ENCODE measurements at regions not wholly inside any gene's neighbourhood (a gene's known extent, or its start where the extent isn't known, plus 50 kb on each side); places are given as distances from the start of the nearest gene placed in this dataset.
A peak's percentile ranks its signal among the peaks of the same experiment; 100 is the strongest.

- ATAC-seq (no peak), DNase-seq (ENCODE audit: low spot score) (no peak), FAIRE-seq (no peak)
- no peaks in the 10 kb centered on the region for H3K36me3 ChIP-seq (replicated peaks in 1 of 2; ENCODE audit: control insufficient read depth in 1 of 2, insufficient read depth in 2 of 2, low read length in 2 of 2)
- intact Hi-C loops (cut with micrococcal nuclease; ENCODE audit: unreplicated experiment), result no loop called here
- CTCF ChIA-PET (ENCODE audit: low intra/inter-chr PET ratio, low total read pairs), result no interaction called here
- no peak overlapping the region for H2AFZ ChIP-seq (ENCODE audit: low read length)
- no peak overlapping the region for H3K4me3 ChIP-seq (replicated peaks in 1 of 3; ENCODE audit: insufficient read depth in 1 of 3, low read depth in 2 of 3, low read length in 3 of 3)
- H3K27ac ChIP-seq (ENCODE audit: extremely low read length, insufficient read depth, low read length), result no peak overlapping the region
- TF ChIP-seq FOXA1 (IDR thresholded peaks at IDR 0.05) (no peak), FOXA1 (CRISPR knock-in tag; IDR thresholded peaks at IDR 0.05) (no peak), MAFF (IDR thresholded peaks at IDR 0.05; ENCODE audit: low read depth, low read length) (peak; percentile 55), MAFK (conservative IDR thresholded peaks at IDR 0.05 in 1 of 2, IDR thresholded peaks at IDR 0.05 in 1 of 2; ENCODE audit: low read length in 2 of 2) (peak; percentile 12 to 57; a peak in 2 of 4 replicates)
- in situ Hi-C loops (cut with HindIII; ENCODE audit: extremely low pct_ligation_motif_present, low pct_unique_long_range_greater_than_20kb), result no loop called here
- H3K4me1 ChIP-seq (ENCODE audit: insufficient read depth, low read length), result no peaks in the 10 kb centered on the region
- POLR2A ChIA-PET, result no interaction called here
- H3K9ac ChIP-seq (ENCODE audit: insufficient read depth, low read depth, low read length), result no peak overlapping the region
- no peak overlapping the region for H3K4me2 ChIP-seq (ENCODE audit: low read depth, low read length)
- no TSS peak for BruUV-seq (replicated peaks)
- H4K20me1 ChIP-seq (ENCODE audit: insufficient read depth, low read length), result no peaks in the 10 kb centered on the region
- no peaks in the 10 kb centered on the region; the same call in 1 of the 2 replicates for H3K9me3 ChIP-seq (ENCODE audit: low read length)
- no peaks in the 10 kb centered on the region for H3K27me3 ChIP-seq (ENCODE audit: control insufficient read depth in 1 of 2, insufficient read depth in 2 of 2, low read length in 2 of 2)
- no peaks in the 10 kb centered on the region for H3K79me2 ChIP-seq (ENCODE audit: insufficient read depth, low read length)
These were observed 1111.4 kb downstream of the FLRT2 start for GRCh38 chr14:86641310-86641709.

DNA sequence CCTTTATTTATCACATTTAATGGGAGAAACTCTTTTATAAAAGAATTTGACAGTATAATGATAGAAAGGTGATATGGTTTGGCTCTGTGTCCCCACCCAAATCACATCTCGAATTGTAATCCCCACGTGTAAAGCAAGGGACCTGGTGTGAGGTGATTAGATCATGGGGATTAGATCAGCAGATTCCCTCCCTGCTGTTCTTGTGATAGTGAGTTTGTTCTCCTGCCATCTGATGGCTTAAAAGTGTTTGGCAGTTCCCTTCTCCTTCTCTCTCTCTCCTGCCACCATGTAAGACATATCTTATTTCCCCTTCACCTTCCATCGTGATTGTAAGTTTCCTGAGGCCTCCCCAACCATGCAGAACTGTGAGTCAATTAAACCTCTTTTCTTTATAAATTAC is 1110.3 kb downstream of the FLRT2 start:
- CTCF ChIA-PET (ENCODE audit: low intra/inter-chr PET ratio, low total read pairs), result no interaction called here
- Histone ChIP-seq H3K79me2 (ENCODE audit: insufficient read depth, low read length) (no peaks in the 10 kb centered on the region), H3K9ac (ENCODE audit: insufficient read depth, low read depth, low read length) (no peak overlapping the region), H3K36me3 (replicated peaks in 1 of 2; ENCODE audit: control insufficient read depth in 1 of 2, insufficient read depth in 2 of 2, low read length in 2 of 2) (no peaks in the 10 kb centered on the region), H2AFZ (ENCODE audit: low read length) (no peak overlapping the region), H3K4me1 (ENCODE audit: insufficient read depth, low read length) (no peaks in the 10 kb centered on the region), H3K4me3 (replicated peaks in 1 of 3; ENCODE audit: insufficient read depth in 1 of 3, low read depth in 2 of 3, low read length in 3 of 3) (no peak overlapping the region), H3K27me3 (ENCODE audit: control insufficient read depth in 1 of 2, insufficient read depth in 2 of 2, low read length in 2 of 2) (no peaks in the 10 kb centered on the region), H3K9me3 (ENCODE audit: low read length) (no peaks in the 10 kb centered on the region), H3K27ac (ENCODE audit: extremely low read length, insufficient read depth, low read length) (no peak overlapping the region), H4K20me1 (ENCODE audit: insufficient read depth, low read length) (no peaks in the 10 kb centered on the region), H3K4me2 (ENCODE audit: low read depth, low read length) (no peak overlapping the region)
- no peak for DNase-seq (ENCODE audit: low spot score)
- WGBS (ENCODE audit: low lambda C conversion rate), result 0% methylated on average over 3 of the region's 3 CpGs
- no peak for FAIRE-seq
- POLR2A ChIA-PET, result no interaction called here
- in situ Hi-C loops (cut with HindIII; ENCODE audit: extremely low pct_ligation_motif_present, low pct_unique_long_range_greater_than_20kb) (no loop called here), intact Hi-C loops (cut with micrococcal nuclease; ENCODE audit: unreplicated experiment) (no loop called here)
- TF ChIP-seq JUNB (CRISPR knock-in tag; IDR thresholded peaks at IDR 0.05; ENCODE audit: borderline replicate concordance), result no peak
- no peak for TF ChIP-seq FOXA3 (CRISPR knock-in tag; IDR thresholded peaks at IDR 0.05)
- no peak for TF ChIP-seq PHF21A (CRISPR knock-in tag; IDR thresholded peaks at IDR 0.05)
- TF ChIP-seq RBM22 (optimal IDR thresholded peaks at IDR 0.05; ENCODE audit: low read length), result no peak
- no peak for TF ChIP-seq NFE2L1 (CRISPR knock-in tag; IDR thresholded peaks at IDR 0.05; ENCODE audit: borderline replicate concordance)
- TF ChIP-seq ZSCAN31 (CRISPR knock-in tag; IDR thresholded peaks at IDR 0.05; ENCODE audit: low read depth), result no peak
- TF ChIP-seq ISX (CRISPR knock-in tag; conservative IDR thresholded peaks at IDR 0.05), result no peak
- BruUV-seq (replicated peaks), result no TSS peak
- no peak; the same call in 2 of the 3 replicates for ATAC-seq
